ENCODE measurements at regions not wholly inside any gene's neighbourhood (a gene's known extent, or its start where the extent isn't known, plus 50 kb on each side); places are given as distances from the start of the nearest gene placed in this dataset.

GRCh38 chr18:67977067-67977616, 460.6 kb upstream of the DSEL start (continued):
- TF ChIP-seq CTCF (IDR thresholded peaks at IDR 0.05; ENCODE audit: low read depth, low read length, missing input control) (no peak), ATF3 (IDR thresholded peaks at IDR 0.05) (no peak), GABPA (IDR thresholded peaks at IDR 0.05 in 1 of 2, conservative IDR thresholded peaks at IDR 0.05 in 1 of 2) (no peak)

- no peak for DNase-seq (ENCODE audit: low spot score)
- TF ChIP-seq HNF4A (conservative IDR thresholded peaks at IDR 0.05) = no peak
- TF ChIP-seq ZBTB33 (IDR thresholded peaks at IDR 0.05) = no peak
- TF ChIP-seq CTCF (IDR thresholded peaks at IDR 0.05; ENCODE audit: low read depth, low read length, missing input control) = no peak
- no peak for TF ChIP-seq GABPA (IDR thresholded peaks at IDR 0.05 in 1 of 2, conservative IDR thresholded peaks at IDR 0.05 in 1 of 2)
- no peak for TF ChIP-seq RAD21 (IDR thresholded peaks at IDR 0.05)
- TF ChIP-seq MAX (IDR thresholded peaks at IDR 0.05) = no peak
- TF ChIP-seq REST (IDR thresholded peaks at IDR 0.05) = no peak
- no peak for TF ChIP-seq SP1 (IDR thresholded peaks at IDR 0.05)
- TF ChIP-seq FOXA2 (IDR thresholded peaks at IDR 0.05) = no peak
- TF ChIP-seq NR2F2 (IDR thresholded peaks at IDR 0.05) = no peak
- no peak for TF ChIP-seq YY1 (IDR thresholded peaks at IDR 0.05)
- no peak for TF ChIP-seq EGR1 (IDR thresholded peaks at IDR 0.05; ENCODE audit: low read depth in 2 of 2)
- no peak for TF ChIP-seq HNF4G (IDR thresholded peaks at IDR 0.05)
- TF ChIP-seq ATF3 (IDR thresholded peaks at IDR 0.05) = no peak
- H3K36me3 ChIP-seq (ENCODE audit: control insufficient read depth in 4 of 4, insufficient read depth in 3 of 4, low read depth in 1 of 4, low read length in 3 of 4) = no peaks in the 10 kb centered on the region
- no peaks in the 10 kb centered on the region for H3K4me1 ChIP-seq (ENCODE audit: control insufficient read depth in 4 of 4, insufficient read depth in 4 of 4, low read length in 3 of 4)
- H3K9me3 ChIP-seq (ENCODE audit: control insufficient read depth in 4 of 4, low read length in 3 of 4) = peaks cover 0 to 2% (median 0%) of the 10 kb centered on the region in 4 donors
- no peak overlapping the region for H3K4me3 ChIP-seq (ENCODE audit: low read depth in 1 of 3, low read length in 3 of 3)
- H3K9ac ChIP-seq (ENCODE audit: low read depth in 1 of 2, low read length in 2 of 2) = no peak overlapping the region
- WGBS = 74% methylated on average over 1 of the region's 1 CpG
- no peak overlapping the region for H3K27ac ChIP-seq (ENCODE audit: low read depth in 1 of 2, low read length in 2 of 2)
- no peaks in the 10 kb centered on the region for H3K27me3 ChIP-seq (ENCODE audit: control insufficient read depth in 4 of 4, insufficient read depth in 4 of 4, low read length in 3 of 4)
Observed at GRCh38 chr18:67973916-67974315, 457.4 kb upstream of the DSEL start.

Data from liver (tissue), 8 donors.